ENCODE measurements at regions not wholly inside any gene's neighbourhood (a gene's known extent, or its start where the extent isn't known, plus 50 kb on each side); places are given as distances from the start of the nearest gene placed in this dataset.

DNA sequence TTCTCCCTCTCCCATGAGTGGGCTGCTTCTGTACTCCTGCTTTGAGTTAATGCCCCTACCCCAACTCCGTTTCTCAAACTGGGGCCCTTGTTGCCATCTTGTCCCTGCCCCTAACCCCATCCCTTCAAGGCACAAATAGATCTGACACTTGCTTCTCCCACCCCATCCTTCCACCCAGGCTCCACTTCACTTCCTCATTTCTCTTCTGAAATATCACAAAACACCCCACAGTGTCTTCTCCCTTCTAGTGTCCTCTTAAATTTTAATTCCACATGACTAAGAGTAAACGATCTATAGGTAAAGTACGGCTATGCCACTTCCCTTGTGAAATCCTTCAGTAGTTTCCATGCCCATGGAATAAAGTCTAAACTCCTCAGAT, 571.6 kb upstream of the NOX3 start:
- DNase-seq: no peak

DNA sequence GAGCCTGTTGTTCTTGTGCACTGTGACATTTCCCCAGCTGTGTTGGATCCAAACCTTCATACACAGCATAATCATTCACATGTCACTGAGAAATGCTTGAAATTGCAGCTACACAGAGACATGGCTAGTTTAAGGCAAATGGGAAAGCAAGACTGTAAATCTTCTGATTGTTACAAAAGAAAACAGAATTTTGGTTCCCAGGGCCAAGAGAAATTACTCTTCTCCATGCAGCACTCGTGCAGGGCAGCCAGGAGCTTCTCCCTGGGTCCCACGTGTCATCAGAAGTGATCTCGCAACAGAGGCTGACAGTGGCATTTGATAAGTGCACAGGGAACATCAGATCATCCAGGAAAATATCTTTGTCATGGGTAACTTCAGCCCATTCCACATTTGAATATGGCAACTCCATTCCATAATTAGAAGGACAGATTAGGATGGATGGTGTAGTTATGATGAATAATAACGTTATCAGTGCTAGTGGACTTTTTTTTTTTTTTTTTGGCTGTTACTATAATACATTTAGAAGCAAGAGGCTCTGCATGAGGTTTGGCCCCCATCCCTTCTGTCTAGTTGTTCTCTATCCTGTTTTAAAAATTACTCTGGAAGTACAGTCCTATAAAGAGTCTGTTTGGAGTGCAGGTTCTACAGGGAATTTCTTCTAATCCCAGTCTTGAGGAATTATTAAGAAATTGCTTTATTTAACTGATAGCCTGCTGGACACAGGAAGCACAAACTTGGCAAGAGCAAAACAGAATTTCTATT, 571.0 kb upstream of the NOX3 start:
- no peak for DNase-seq

DNA sequence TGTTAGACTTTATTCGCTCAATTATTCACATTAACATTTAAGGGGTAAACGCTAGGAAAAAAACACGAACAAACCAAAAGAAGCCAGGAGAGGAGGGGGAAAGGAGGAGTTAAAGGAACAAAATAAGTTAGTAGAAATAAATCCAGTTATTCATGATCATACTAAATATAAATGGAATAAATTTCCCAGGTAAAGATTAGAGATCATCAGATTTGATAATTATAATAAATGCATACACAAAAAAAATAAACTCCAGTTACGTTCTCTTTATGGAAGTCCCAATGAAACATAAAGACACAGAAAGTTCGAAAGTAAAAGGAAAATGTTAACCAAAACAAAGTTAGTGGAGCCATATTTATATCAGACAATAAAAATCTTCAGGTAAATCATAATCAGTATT, 568.7 kb upstream of the NOX3 start:
- DNase-seq: no peak

DNA sequence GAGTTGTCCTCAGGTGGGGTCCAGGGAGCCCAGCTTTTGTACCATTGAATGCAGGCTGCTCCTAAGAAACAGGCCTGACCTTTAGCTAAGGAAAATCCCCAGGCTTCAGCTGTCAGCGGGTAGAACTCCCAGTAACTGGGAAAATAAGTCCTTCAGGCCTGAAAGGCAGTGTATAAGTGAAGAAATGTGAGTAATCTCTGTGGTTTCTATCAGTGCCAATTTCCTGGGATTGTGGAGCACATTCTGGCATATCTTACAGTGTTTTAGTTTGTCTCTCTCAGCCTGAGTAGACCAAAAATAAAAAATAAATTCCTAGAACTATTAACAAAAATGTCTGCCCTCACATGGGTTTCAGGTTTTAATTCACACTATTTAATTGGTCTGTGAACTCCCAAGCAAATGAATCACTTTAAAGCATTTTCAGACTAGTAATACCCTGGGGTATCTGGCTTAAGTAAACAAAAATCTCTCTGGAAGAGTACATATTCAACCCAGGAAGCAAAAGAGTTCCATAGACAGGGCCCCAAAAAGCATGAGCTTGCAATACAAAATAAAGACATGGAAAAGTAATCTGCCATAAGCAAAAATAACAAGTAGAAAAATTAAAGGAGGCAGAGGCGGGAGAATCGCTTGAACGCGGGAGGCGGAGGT, 566.2 kb upstream of the NOX3 start:
- DNase-seq: no peak

DNA sequence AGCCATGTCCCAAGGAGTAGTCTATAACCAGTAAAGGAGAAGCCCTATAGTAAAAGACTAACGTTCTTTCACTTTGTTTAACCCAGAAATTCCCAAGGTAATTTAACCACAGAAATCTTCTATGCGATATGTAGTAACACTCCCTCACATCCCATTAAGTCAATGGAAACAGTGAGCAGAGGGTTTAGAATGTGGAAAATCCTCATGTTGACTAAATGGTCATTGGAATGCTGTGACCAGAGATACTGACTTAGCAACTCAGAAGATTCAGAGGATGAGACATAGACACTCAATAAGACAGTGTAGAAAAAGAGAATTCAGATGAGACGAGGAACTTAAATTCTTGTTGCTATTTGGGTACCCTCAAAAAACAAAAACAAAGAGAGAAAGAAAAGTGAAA, 562.2 kb upstream of the NOX3 start:
- DNase-seq: no peak

DNA sequence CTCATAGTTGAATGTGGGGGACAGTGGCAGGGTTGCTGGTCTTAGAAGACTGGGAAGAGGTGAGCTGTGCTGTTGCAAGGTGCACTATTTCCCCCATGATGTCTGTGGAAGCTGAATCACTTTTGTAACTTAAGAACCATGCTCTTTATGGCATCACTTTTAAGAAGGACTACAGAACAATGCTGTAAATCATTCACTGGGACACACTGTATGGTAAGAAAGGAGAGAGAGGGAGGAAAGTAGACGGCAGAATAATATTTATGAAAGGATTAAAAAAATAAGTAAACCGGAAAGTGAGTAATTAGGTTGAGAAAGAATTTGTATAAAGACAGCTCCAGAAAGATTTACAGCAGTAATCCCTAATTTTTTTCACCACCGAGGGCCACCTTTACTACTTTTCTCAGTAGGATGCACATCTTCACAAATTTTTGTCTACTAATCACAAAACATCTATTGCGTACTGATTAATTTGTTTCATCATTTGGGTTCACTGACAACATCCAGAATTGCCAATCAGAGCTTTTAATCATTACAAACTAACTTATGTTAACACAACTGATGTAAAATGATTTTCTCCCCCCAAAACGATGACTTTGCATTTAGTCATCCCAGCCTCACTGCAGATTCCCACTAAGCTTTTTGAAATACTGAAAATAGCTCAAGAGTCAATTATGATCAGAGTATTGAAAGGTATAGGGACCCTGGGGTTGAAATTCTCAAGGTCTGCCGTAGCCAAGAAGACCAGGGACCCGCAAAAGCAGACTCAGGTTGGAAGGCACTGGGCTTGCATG, 560.7 kb upstream of the NOX3 start:
- DNase-seq: no peak

DNA sequence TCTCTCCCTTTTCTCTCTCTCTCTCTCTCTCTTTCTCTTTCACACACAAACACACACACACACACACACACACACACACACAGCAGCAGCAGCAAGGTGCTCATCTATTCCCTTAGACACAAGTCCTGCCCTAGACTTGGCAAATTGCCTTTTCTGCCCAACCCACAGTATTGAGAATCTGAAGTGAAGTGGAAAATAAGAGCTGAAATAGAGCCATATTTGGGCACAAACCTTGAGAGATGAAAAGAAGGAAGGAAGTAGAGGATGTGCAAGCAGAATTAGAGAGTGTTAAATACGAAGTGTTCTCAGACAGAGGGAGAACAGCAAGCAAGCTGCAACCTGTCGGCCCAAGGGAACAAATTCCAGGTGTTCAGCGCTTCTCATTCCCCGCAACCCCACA, 557.5 kb upstream of the NOX3 start:
- no peak for DNase-seq

DNA sequence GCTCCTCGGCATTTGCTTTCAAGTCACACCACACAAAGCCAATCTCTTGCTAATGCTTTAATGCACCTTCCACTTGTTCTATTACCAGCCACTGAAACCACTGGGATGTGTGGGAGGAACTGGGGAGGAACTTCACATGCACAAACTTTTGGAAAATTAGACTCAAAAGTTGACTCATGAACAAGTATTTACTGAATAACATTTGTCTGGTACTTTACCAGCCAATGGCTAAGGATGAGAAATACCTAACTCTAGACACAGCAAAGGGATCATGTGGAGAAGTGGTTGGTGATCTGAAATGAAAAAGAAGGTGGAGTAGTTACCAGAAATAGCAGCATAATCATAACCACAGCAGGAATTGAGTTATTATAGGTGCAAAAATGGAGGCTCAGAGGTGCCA, 554.0 kb upstream of the NOX3 start:
- no peak for DNase-seq

DNA sequence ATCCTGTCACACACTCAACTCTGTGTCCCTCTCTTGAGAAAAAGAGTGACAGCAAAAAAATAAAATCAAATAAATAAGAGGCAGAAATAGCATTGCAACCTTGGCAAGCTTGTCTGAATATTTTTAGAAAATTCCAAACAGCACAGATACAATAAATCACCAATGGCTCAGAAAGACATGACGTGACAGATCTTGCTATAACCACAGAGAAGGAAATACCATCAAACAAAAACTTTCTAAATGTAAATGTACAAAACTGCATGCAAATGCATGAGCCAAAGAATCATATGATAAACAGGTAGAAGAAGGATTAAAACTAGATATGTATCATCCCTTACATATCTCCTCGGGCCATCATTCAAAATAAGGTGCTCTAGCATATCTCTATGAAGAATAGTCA, 549.2 kb upstream of the NOX3 start:
- DNase-seq: no peak

DNA sequence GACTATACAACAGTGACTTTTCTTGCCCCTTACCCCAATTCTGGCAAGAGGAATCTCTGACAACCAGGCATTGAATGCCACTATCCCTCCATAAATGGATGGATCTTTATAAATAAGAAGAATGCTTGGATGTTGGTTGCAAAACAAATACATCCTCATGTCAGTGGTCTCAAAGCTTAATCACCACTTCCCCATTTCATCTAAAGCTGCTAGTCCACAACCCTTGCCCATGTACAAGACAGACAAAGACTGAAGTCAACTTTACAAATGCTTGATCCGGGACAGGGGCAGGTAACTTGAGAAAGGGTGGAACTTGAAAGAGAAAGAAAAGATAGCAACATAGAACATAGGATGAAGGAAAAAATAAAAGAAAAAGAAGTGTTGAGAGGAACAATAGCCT, 540.5 kb upstream of the NOX3 start:
- DNase-seq: no peak

DNA sequence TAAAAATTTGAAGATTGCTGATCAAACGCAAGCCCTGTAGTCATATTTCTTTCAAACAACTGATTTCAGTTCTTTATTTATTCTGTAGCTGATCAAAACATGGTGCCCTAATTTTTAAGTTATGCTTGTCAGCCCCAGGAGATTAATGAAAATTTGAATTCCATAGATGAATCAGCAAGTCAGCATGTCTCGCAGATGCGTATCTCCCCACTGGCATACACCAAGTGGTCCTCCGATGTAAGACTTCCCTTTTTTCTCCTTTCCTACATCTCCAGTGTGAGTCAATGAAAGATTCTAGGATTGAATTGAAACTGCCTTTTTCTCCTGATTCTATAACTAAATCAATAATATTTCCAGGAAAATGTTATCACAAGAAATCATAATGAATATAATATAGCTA, 539.6 kb upstream of the NOX3 start:
- no peak for DNase-seq

DNA sequence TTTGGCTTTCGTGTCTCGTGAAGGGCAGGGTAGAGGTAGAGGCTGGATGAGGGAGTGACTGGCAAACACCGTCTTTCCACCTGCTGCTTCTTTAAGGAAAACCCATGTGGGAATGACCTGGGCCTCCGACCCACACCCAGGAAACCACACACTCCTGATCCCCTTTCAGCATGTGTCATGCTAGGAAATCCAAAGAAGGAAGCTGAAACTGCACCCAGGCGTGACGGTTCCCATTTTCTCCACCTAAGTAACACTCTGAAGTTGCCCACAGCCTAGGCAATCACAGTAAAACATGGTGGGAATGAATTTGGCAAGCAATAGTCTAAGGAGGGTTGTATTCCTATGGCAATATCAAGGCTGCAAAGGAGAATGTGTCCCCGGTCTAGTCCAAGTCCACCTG, 538.4 kb upstream of the NOX3 start:
- DNase-seq: no peak

DNA sequence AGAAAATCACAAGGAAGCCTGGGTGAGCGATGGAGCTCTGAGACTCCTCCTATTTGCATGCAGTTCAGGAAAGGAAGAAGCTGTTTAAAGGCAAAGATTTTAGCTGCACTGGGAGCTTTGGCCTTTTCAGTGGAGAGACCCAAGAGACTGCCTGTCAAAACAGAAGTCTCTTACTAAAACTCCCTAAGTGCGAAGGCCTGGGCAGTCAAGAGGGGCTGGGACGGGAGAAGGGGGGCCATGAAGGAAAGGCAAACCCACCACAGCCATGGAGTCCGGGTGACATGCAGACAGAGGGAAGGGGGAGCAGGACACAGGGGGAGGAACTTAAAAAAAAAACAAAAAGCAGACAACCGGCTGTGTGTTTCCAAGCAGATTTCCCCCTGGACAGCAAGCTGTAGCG, 537.6 kb upstream of the NOX3 start:
- no peak for DNase-seq

DNA sequence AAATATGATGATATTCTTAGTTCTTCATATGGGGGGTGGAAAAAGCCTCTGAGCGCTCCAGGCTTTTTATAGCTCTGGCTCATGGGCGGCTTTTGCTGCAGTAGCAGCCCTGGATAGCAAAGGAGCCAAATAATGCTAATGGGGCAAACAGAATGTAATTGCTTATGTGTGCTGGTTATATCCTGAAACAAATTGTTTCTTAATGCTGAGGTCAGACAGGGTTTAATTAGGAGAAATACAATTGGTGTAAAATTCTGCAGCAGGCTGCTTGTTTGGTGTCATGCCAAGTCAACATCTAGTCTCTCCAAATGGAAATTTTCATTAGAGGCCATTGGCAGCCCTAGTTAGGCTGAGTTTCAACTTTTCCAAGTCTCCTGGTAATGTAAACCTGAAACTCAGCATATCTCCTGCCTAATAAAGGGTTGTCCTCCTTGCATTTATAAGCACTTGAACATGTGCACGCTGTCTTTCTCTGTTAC, 530.1 kb upstream of the NOX3 start:
- DNase-seq: no peak

DNA sequence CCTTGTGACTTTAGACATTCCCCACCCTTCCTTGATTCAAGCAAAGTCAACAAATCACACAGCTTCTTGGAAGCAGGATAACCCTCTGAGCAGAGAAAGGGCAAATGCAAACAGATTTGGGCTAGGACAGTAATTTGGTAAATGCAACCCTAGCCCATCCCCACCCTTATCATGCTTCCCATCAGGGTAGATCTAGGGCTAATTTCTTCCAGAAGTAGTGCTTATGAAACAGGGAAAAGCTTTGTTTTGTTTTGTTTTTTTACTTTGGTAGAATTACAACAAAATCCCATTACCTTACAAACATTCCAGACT, 525.1 kb upstream of the NOX3 start:
- no peak for DNase-seq

DNA sequence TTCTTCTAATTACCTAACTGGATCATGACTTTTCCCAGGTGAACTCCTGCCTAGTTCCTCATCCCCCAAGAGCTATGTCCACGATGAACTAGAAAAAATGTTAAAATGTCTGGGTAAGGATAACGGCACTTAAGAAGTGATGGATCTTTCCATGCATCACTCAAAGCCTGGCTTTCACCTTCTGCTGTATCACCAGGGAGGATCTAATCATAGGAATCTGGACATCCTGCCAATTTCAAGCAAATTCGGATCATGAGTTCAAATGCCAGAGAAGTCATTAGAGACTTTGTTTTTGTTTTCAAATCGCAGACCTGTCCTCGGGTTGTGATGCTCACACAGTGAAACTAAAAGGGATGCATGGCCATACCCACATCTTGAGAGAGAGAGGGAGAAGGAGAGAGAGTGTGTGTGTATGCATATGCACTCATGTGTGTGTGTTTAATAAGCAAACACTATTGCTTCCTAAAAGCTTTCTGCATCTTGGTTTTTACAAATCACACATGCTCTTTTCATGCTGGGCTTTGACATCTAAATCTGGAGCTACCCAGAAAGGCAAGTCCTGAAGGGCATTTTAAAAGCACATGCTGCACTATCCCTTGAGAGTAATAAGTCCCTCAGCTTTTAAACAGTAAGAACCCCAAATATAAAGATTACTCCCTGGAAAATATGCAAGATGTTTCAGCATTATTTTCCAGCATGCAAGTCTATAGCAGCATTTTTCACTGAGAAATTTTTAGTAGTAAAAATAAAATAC, 524.6 kb upstream of the NOX3 start:
- DNase-seq: no peak

DNA sequence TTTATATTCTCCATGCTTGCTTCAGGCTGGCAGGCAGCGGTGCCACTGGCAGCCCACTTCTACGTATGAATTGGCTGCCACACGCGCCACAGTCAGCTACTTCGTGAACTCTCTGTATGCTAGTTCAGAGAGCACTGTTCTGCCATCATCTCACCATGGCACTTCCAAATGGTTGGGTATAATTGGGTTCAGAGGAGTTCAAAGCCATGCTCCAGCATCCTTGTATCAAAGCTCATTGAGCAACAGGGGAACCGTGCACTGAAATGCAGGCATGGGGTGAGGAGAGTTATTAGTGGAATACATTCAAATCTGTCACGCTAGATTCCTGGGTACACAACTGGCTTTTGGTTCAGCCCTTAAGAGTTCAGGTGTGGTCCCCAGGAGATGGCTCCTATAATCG, 519.9 kb upstream of the NOX3 start:
- DNase-seq: no peak

DNA sequence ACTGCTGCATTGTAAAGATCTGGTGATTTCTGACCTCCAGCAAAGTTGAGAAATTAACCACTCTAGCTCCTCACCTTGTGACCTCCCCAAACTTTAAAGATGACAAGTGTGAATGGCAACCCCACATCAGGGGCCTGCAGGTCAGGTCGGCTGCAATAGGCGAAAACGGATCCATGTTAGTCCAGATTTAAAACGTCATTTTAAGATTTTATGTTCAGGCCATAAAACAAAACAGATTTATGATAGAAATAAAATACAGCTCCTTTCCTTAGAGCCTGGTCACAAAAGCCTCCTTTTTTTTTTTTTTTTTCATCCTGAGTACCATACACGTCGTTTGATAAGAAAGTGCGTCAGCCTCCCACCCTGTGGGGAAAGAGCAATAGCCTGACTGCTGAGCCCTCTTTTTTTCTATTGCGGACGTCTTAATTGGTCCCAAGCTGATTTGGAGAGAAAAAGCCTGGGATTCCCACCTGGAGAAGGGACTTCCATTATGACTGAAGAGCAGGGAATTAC, 519.2 kb upstream of the NOX3 start:
- DNase-seq: no peak

DNA sequence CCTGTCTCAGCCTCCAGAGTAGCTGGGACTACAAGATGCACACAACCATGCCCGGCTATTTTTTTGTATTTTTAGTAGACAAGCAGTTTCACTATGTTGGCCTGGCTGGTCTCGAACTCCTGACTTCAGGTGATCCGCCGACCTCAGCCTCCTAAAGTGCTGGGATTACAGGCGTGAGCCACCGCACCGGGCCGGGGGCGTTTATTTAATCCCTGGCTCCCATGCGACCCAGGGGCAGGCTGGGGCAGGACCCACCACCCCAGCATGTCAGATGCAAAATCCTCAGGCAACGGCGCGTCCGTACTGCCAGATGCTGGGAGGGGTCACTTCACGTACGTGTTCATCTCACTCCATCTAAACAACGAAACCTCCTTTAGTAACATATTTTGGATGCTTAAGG, 518.7 kb upstream of the NOX3 start:
- DNase-seq: no peak

DNA sequence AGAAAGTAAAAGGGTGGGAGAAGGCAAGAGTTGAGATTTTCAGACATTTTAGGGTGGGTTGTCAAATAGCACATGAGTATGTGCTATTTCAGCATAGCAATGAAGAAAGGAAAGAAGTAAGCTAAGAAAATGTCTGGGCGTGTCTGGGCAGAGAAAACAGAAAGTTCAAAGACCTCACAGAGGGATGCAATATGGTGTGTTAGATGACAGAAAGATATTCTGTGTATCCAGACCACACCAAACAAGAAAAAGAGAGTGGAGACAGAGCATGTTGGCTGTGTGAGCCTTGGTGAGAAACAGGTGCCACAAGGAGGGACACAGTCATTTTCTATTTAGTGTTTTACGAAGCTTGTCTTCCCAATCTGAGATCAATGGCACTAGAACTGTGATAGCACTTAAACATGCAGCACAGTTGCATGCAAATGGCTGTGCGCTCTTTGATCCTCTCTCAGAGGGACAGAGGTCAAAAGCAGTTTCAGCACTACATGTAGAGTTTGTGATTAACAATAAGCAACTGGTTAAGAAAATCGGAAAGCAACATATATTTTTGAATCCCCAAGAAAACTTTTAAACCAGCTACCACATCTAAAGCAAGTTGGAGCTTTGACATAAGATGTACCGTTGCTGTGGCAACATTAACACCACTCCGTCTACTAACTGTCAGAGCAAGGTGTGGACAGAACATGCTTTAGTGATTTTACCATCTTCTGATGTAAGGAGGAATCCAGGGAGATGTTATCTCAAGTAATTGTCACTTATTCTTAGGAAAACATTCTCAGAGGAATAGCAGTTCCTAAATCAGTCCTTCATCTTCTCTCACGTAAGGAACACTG, 515.5 kb upstream of the NOX3 start:
- DNase-seq: no peak

DNA sequence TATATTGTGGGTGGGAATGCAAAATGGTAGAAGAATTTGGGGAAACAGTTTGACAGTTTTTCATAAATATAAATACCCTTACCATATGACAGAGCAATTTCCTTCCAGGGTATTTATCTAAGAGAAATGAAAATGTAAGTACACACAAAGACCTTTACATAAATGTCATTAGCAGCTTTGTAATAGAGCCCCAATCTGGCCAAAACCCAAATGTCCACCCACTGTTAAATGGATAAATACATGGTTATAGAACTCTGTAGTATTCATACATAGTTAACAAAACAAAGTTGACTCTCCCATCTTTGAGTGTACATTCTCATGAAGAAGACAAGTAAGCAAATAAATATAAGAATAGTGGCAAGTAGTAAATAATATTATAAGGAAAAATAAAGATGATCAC, 514.8 kb upstream of the NOX3 start:
- DNase-seq: no peak

DNA sequence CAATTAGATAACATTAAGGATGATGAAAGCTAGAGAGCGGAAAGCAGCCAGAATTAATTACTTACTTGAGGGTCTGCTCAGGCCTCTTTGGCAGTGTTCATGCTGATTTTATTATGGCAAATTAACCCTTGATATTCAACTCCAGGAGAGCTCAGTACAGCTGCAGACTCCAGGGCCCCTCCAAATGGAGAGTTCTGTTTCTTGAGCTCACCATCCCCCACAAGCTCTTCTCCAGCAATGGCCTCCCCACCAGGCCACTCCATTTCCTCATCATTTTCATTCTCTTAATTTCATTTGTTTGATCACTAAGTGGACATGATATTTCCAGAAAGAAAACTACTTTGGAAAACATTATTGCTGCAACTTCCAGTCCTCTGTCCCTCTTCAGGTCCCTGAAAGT, 513.3 kb upstream of the NOX3 start:
- no peak for DNase-seq
